ENCODE measurements at regions not wholly inside any gene's neighbourhood (a gene's known extent, or its start where the extent isn't known, plus 50 kb on each side); places are given as distances from the start of the nearest gene placed in this dataset.

DNA sequence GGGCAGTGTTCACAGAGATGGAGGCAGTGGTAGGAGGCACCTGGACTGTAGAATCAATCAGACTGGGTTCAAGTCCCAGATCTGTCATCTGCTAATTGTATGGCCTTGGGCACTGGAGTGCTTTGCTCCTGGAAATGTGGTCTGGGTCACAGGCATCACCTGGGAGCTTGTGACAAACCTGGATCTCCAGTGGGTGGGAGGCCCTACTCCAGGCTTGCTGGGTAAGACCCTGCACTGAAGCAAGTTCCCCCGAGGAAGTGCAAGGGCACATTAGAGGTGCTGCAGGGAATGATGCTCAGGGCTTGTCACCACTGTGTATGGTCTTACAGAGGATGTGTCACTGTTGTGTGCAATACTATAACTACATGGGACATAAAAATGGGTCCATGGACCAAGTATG is 220.5 kb upstream of the ID2 start:
- DNase-seq, result no peak
- Histone ChIP-seq H3K4me1 (ENCODE audit: control insufficient read depth, insufficient read depth, low read length, poor library complexity, severe bottlenecking) (peaks cover 18% of the 10 kb centered on the region), H3K9me3 (ENCODE audit: control insufficient read depth in 2 of 2, low read length in 2 of 2) (no peaks in the 10 kb centered on the region), H3K4me3 (ENCODE audit: low read depth, low read length) (no peak overlapping the region), H3K36me3 (ENCODE audit: control insufficient read depth, insufficient read depth, low read length) (no peaks in the 10 kb centered on the region), H3K27me3 (ENCODE audit: control insufficient read depth, insufficient read depth, low read length) (no peaks in the 10 kb centered on the region), H3K27ac (ENCODE audit: insufficient read depth, low read length, poor library complexity, severe bottlenecking) (no peak overlapping the region)
- no peak for ATAC-seq (ENCODE audit: low read depth in 2 of 2)
- Mint-ChIP-seq H3K36me3 (no peaks in the 10 kb centered on the region), H3K27ac (no peak overlapping the region), H3K9me3 (no peaks in the 10 kb centered on the region), H3K4me1 (peaks cover 8 to 23% (median 14%) of the 10 kb centered on the region in 4 donors), H3K27me3 (no peaks in the 10 kb centered on the region), H3K4me3 (no peak overlapping the region)

- Histone ChIP-seq H3K27me3 (ENCODE audit: control insufficient read depth, insufficient read depth, low read length) (no peaks in the 10 kb centered on the region), H3K36me3 (ENCODE audit: control insufficient read depth, insufficient read depth, low read length) (no peaks in the 10 kb centered on the region), H3K9me3 (ENCODE audit: control insufficient read depth in 2 of 2, low read length in 2 of 2) (no peaks in the 10 kb centered on the region), H3K4me3 (ENCODE audit: low read depth, low read length) (no peak overlapping the region), H3K4me1 (ENCODE audit: control insufficient read depth, insufficient read depth, low read length, poor library complexity, severe bottlenecking) (peaks cover 10% of the 10 kb centered on the region), H3K27ac (ENCODE audit: insufficient read depth, low read length, poor library complexity, severe bottlenecking) (no peak overlapping the region)
- H3K36me3 Mint-ChIP-seq, result no peaks in the 10 kb centered on the region
- no peak overlapping the region for H3K4me3 Mint-ChIP-seq
- DNase-seq (no peak), ATAC-seq (ENCODE audit: low read depth in 2 of 2) (no peak)
- H3K27ac Mint-ChIP-seq, result no peak overlapping the region
- no peaks in the 10 kb centered on the region for H3K9me3 Mint-ChIP-seq
- peaks cover 8 to 19% (median 13%) of the 10 kb centered on the region in 4 donors for H3K4me1 Mint-ChIP-seq
- no peaks in the 10 kb centered on the region for H3K27me3 Mint-ChIP-seq
These were observed 219.6 kb upstream of the ID2 start for GRCh38 chr2:8462280-8462679.

DNA sequence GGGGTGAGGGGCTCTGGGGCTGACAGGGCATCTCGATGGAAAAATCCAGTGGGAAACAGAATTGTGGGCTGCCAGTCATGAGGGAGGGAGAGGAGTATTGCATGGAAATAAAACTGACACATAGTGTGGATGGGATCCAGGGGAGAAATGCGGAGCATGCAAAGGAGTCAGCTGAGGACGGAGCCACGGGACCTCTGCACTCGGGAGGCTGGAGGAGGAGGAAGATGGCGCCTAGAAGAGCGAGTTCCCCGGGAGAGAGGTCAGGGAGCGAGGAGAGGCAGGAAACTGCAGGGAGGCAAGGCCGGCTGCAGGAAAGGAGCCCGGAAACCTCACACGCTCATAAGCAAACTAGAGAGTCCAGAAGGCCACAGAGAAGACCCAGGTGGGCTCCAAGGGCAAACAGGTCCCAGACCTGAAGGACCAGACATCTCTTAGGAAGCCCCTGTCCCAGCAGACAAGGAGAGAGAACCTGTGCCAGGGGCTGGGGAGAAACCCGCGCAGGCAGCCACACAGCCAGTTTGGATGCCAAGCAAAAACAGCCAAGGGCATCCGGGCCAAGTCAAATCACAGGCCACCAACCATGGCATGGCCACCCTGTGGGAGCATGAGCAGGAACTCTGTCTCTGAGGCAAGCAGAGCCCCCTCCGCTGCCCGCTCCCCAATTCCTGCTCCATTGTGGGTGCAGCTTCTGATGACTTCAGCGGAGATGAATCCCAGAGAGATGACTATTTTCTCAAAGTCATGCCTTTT is 218.8 kb upstream of the ID2 start:
- Mint-ChIP-seq H3K36me3 (no peaks in the 10 kb centered on the region), H3K4me3 (no peak overlapping the region), H3K27me3 (no peaks in the 10 kb centered on the region), H3K4me1 (peaks cover 1 to 15% (median 7%) of the 10 kb centered on the region in 4 donors), H3K9me3 (peaks cover 0 to 2% (median 0%) of the 10 kb centered on the region in 7 donors), H3K27ac (no peak overlapping the region)
- Histone ChIP-seq H3K4me1 (ENCODE audit: control insufficient read depth, insufficient read depth, low read length, poor library complexity, severe bottlenecking) (peaks cover 2% of the 10 kb centered on the region), H3K9me3 (ENCODE audit: control insufficient read depth in 2 of 2, low read length in 2 of 2) (no peaks in the 10 kb centered on the region), H3K27me3 (ENCODE audit: control insufficient read depth, insufficient read depth, low read length) (no peaks in the 10 kb centered on the region), H3K4me3 (ENCODE audit: low read depth, low read length) (no peak overlapping the region), H3K36me3 (ENCODE audit: control insufficient read depth, insufficient read depth, low read length) (no peaks in the 10 kb centered on the region), H3K27ac (ENCODE audit: insufficient read depth, low read length, poor library complexity, severe bottlenecking) (no peak overlapping the region)
- ATAC-seq (ENCODE audit: low read depth in 2 of 2) (no peak), DNase-seq (no peak)

DNA sequence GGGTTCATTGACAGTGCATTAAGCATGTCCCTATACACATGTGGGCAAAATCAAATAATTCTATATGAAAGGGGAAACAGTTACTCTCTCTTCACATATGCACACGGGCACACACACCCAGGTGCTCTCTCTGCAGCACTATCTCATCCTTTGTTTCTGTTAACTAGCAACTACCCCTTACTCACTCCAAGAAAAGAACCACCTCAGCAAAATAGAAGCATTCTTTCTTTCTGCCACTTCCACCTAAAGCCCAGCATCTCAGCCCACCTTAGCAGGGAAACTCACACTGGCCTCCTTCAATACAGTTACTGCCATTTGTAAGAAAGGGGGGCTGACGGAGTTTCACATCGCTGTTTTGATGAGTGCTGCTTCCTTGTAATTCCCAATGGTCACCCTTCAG is 216.3 kb upstream of the ID2 start:
- ATAC-seq (ENCODE audit: low read depth in 2 of 2), result no peak
- H3K9me3 ChIP-seq (ENCODE audit: control insufficient read depth in 2 of 2, low read length in 2 of 2), result no peaks in the 10 kb centered on the region
- Mint-ChIP-seq H3K9me3 (peaks cover 0 to 2% (median 0%) of the 10 kb centered on the region in 7 donors), H3K4me1 (peaks cover 0 to 7% (median 4%) of the 10 kb centered on the region in 4 donors), H3K27me3 (no peaks in the 10 kb centered on the region), H3K36me3 (no peaks in the 10 kb centered on the region), H3K27ac (peak overlapping the region in 1 of 3 donors; percentile 11), H3K4me3 (no peak overlapping the region)
- no peak for DNase-seq
- H3K4me1 ChIP-seq (ENCODE audit: control insufficient read depth, insufficient read depth, low read length, poor library complexity, severe bottlenecking), result no peaks in the 10 kb centered on the region
- no peak overlapping the region for H3K4me3 ChIP-seq (ENCODE audit: low read depth, low read length)
- no peak overlapping the region for H3K27ac ChIP-seq (ENCODE audit: insufficient read depth, low read length, poor library complexity, severe bottlenecking)
- no peaks in the 10 kb centered on the region for H3K36me3 ChIP-seq (ENCODE audit: control insufficient read depth, insufficient read depth, low read length)
- no peaks in the 10 kb centered on the region for H3K27me3 ChIP-seq (ENCODE audit: control insufficient read depth, insufficient read depth, low read length)

- H3K4me3 Mint-ChIP-seq, result no peak overlapping the region
- H3K27me3 ChIP-seq (ENCODE audit: control insufficient read depth, insufficient read depth, low read length), result no peaks in the 10 kb centered on the region
- no peak overlapping the region for H3K27ac ChIP-seq (ENCODE audit: insufficient read depth, low read length, poor library complexity, severe bottlenecking)
These were observed 212.0 kb upstream of the ID2 start for GRCh38 chr2:8469709-8470493.

DNA sequence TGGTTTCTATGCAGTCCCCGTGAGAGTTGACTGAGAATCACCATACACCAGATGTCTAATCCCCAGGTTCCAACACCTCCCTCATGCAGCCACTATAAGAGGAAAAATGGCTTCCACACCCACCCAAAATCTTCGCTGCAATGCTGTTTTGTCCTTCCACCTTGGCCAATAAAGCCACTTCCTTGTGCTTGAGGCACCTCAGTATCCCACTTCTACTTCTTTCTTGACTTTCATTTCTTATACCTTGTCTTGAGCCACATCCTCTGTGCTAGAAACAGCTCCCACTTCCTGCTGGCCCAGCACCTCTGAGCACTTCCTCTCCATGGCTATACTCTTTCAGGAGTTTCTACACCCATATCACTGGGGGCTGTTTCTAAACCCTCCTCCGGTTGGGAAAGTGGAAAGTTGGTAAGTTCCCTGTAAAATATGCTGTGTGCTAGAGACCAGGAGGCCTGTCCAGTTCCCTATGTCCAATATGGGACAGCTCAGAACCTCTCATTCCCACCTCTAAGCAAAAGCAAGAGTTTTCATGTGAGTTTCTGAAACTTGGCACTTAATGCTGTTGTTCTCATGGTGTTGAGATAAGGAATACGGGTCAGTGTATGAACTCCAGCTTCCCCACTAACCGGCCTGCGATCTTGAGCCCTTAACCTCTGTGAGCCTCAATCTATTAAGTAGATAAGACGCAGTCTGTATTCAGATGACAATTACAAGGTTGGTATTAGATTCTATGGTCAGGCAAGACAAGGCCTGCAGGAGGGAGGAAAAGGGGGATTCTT is 209.1 kb upstream of the ID2 start:
- peak in 1 of 3 donors; percentile 70 for DNase-seq
- peak overlapping the region; percentile 21 to 60 (median 27) for H3K27ac Mint-ChIP-seq
- H3K4me1 ChIP-seq (ENCODE audit: control insufficient read depth, insufficient read depth, low read length, poor library complexity, severe bottlenecking), result peaks cover 47% of the 10 kb centered on the region

More at GRCh38 chr2:8469709-8470493, 212.0 kb upstream of the ID2 start:
- Histone ChIP-seq H3K36me3 (ENCODE audit: control insufficient read depth, insufficient read depth, low read length) (no peaks in the 10 kb centered on the region), H3K9me3 (ENCODE audit: control insufficient read depth in 2 of 2, low read length in 2 of 2) (no peaks in the 10 kb centered on the region), H3K4me3 (ENCODE audit: low read depth, low read length) (no peak overlapping the region), H3K4me1 (ENCODE audit: control insufficient read depth, insufficient read depth, low read length, poor library complexity, severe bottlenecking) (peaks cover 20% of the 10 kb centered on the region)
- Mint-ChIP-seq H3K27me3 (no peaks in the 10 kb centered on the region), H3K27ac (peak overlapping the region in 2 of 3 donors; percentile 32 to 72), H3K9me3 (peaks cover 0 to 2% (median 0%) of the 10 kb centered on the region in 7 donors), H3K36me3 (no peaks in the 10 kb centered on the region), H3K4me1 (peaks cover 4 to 39% (median 31%) of the 10 kb centered on the region in 4 donors)
- ATAC-seq (ENCODE audit: low read depth in 2 of 2) (no peak), DNase-seq (no peak)

DNA sequence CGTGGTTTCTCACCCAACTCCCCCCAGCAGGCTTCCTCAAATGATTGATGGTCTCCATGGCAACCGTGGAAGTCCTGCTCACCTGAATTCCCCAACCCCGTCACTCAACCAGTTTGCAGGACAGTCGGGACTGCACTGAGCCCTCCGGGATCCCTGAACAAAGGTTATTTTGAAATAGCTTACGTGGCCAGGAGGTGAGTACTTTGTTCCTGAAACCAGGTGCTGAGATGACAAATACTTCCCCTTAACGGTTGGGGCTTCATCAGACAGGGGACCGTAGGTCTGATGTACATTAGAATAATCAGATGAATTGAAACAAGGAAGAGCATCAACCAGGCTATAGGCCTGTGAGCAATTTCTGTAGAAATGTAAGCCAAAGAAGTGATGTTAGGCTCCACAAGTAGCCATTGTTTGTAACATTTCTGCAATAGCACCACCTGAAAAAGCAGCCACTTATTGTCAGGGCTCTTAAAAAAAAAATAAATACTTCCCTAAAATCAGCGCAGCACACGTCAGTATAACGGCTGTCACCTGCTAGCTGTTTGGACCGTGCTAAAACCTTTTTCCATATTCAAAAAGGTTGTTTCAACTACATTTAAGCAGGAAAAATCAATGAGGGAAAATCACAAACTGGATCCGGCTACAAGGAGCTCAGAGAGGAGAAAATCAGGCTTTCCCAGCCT is 206.4 kb upstream of the ID2 start:
- no peaks in the 10 kb centered on the region for H3K9me3 Mint-ChIP-seq
- H3K27ac Mint-ChIP-seq, result peak overlapping the region; percentile 79 to 91 (median 84)
- H3K36me3 ChIP-seq (ENCODE audit: control insufficient read depth, insufficient read depth, low read length), result no peaks in the 10 kb centered on the region
- no peak for ATAC-seq (ENCODE audit: low read depth in 2 of 2)
- H3K4me3 Mint-ChIP-seq, result peak overlapping the region; percentile 22 to 58 (median 52)
- H3K27me3 ChIP-seq (ENCODE audit: control insufficient read depth, insufficient read depth, low read length), result no peaks in the 10 kb centered on the region
- H3K27ac ChIP-seq (ENCODE audit: insufficient read depth, low read length, poor library complexity, severe bottlenecking), result peak overlapping the region; percentile 85
- H3K9me3 ChIP-seq (ENCODE audit: control insufficient read depth in 2 of 2, low read length in 2 of 2), result no peaks in the 10 kb centered on the region
- H3K4me3 ChIP-seq (ENCODE audit: low read depth, low read length), result peak overlapping the region; percentile 23
- H3K4me1 Mint-ChIP-seq, result peaks cover 42 to 86% (median 71%) of the 10 kb centered on the region in 4 donors
- H3K27me3 Mint-ChIP-seq, result no peaks in the 10 kb centered on the region
- DNase-seq, result no peak
- H3K4me1 ChIP-seq (ENCODE audit: control insufficient read depth, insufficient read depth, low read length, poor library complexity, severe bottlenecking), result peaks cover 73% of the 10 kb centered on the region
- no peaks in the 10 kb centered on the region for H3K36me3 Mint-ChIP-seq

More for the DNA sequence above, 209.1 kb upstream of the ID2 start:
- ATAC-seq (ENCODE audit: low read depth in 2 of 2), result peak in 1 of 2 donors; percentile 42
- Mint-ChIP-seq H3K4me3 (peak overlapping the region in 3 of 4 donors; percentile 7 to 56 (median 26)), H3K9me3 (peaks cover 0 to 2% (median 0%) of the 10 kb centered on the region in 7 donors), H3K27me3 (no peaks in the 10 kb centered on the region), H3K4me1 (peaks cover 25 to 64% (median 52%) of the 10 kb centered on the region in 4 donors), H3K36me3 (no peaks in the 10 kb centered on the region)
- Histone ChIP-seq H3K27me3 (ENCODE audit: control insufficient read depth, insufficient read depth, low read length) (no peaks in the 10 kb centered on the region), H3K9me3 (ENCODE audit: control insufficient read depth in 2 of 2, low read length in 2 of 2) (no peaks in the 10 kb centered on the region), H3K27ac (ENCODE audit: insufficient read depth, low read length, poor library complexity, severe bottlenecking) (peak overlapping the region; percentile 58), H3K4me3 (ENCODE audit: low read depth, low read length) (peak overlapping the region; percentile 49), H3K36me3 (ENCODE audit: control insufficient read depth, insufficient read depth, low read length) (no peaks in the 10 kb centered on the region)
